ENCODE measurements at regions not wholly inside any gene's neighbourhood (a gene's known extent, or its start where the extent isn't known, plus 50 kb on each side); places are given as distances from the start of the nearest gene placed in this dataset.

- H3K4me1 ChIP-seq: no peaks in the 10 kb centered on the region
- no peak overlapping the region for H3K4me3 ChIP-seq
- no peak overlapping the region for H3K27ac ChIP-seq
- TF ChIP-seq POLR2AphosphoS5 (IDR thresholded peaks at IDR 0.05): no peak
- TF ChIP-seq EP300 (IDR thresholded peaks at IDR 0.05): no peak
- TF ChIP-seq, protein P1, sequence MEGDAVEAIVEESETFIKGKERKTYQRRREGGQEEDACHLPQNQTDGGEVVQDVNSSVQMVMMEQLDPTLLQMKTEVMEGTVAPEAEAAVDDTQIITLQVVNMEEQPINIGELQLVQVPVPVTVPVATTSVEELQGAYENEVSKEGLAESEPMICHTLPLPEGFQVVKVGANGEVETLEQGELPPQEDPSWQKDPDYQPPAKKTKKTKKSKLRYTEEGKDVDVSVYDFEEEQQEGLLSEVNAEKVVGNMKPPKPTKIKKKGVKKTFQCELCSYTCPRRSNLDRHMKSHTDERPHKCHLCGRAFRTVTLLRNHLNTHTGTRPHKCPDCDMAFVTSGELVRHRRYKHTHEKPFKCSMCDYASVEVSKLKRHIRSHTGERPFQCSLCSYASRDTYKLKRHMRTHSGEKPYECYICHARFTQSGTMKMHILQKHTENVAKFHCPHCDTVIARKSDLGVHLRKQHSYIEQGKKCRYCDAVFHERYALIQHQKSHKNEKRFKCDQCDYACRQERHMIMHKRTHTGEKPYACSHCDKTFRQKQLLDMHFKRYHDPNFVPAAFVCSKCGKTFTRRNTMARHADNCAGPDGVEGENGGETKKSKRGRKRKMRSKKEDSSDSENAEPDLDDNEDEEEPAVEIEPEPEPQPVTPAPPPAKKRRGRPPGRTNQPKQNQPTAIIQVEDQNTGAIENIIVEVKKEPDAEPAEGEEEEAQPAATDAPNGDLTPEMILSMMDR (IDR thresholded peaks at IDR 0.05): no peak
- H3K27me3 ChIP-seq: no peaks in the 10 kb centered on the region
- intact Hi-C loops (cut with DNase I): no loop called here
- no peaks in the 10 kb centered on the region for H3K36me3 ChIP-seq
- no peak for DNase-seq
- WGBS, 2 donors: 75 to 83% methylated on average over 8 of the region's 8 CpGs
- H3K9me3 ChIP-seq: no peaks in the 10 kb centered on the region
These were observed 149.0 kb upstream of the GSC start for GRCh38 chr14:94918896-94919295.

- WGBS, 2 donors: 87 to 88% methylated on average over 7 of the region's 7 CpGs
- no peak overlapping the region for H3K4me3 ChIP-seq
- no peaks in the 10 kb centered on the region for H3K9me3 ChIP-seq
- intact Hi-C loops (cut with DNase I): no loop called here
- no peaks in the 10 kb centered on the region for H3K4me1 ChIP-seq
- no peak for TF ChIP-seq POLR2AphosphoS5 (IDR thresholded peaks at IDR 0.05)
- no peak for TF ChIP-seq POLR2A (IDR thresholded peaks at IDR 0.05)
- TF ChIP-seq EP300 (IDR thresholded peaks at IDR 0.05): no peak
- TF ChIP-seq, protein P1 (IDR thresholded peaks at IDR 0.05): no peak
- no peak overlapping the region for H3K27ac ChIP-seq
- DNase-seq: no peak
- H3K36me3 ChIP-seq: no peaks in the 10 kb centered on the region
- no peaks in the 10 kb centered on the region for H3K27me3 ChIP-seq
These were observed 147.2 kb upstream of the GSC start for GRCh38 chr14:94917041-94917600.

- WGBS, 2 donors: 45 to 80% methylated on average over 3 of the region's 3 CpGs
- H3K4me3 ChIP-seq: no peak overlapping the region
- no peaks in the 10 kb centered on the region for H3K4me1 ChIP-seq
- H3K27me3 ChIP-seq: no peaks in the 10 kb centered on the region
- TF ChIP-seq POLR2AphosphoS5 (IDR thresholded peaks at IDR 0.05) (no peak), EP300 (IDR thresholded peaks at IDR 0.05) (no peak), POLR2A (IDR thresholded peaks at IDR 0.05) (no peak)
- TF ChIP-seq, protein P1 (IDR thresholded peaks at IDR 0.05): no peak
- H3K9me3 ChIP-seq: peaks cover 0 to 3% (median 0%) of the 10 kb centered on the region in 4 donors
- intact Hi-C loops (cut with DNase I): no loop called here
- DNase-seq: no peak
- H3K36me3 ChIP-seq: no peaks in the 10 kb centered on the region
- no peak overlapping the region for H3K27ac ChIP-seq
These were observed 144.3 kb upstream of the GSC start for GRCh38 chr14:94914191-94914590.

- H3K27ac ChIP-seq: no peak overlapping the region
- H3K27me3 ChIP-seq: no peaks in the 10 kb centered on the region
- no peak overlapping the region for H3K4me3 ChIP-seq
- WGBS, 2 donors: 80 to 84% methylated on average over 30 of the region's 30 CpGs
- TF ChIP-seq EP300 (IDR thresholded peaks at IDR 0.05) (no peak), POLR2AphosphoS5 (IDR thresholded peaks at IDR 0.05) (no peak), POLR2A (IDR thresholded peaks at IDR 0.05) (no peak)
- TF ChIP-seq, protein P1 (IDR thresholded peaks at IDR 0.05): no peak
- no peaks in the 10 kb centered on the region for H3K36me3 ChIP-seq
- intact Hi-C loops (cut with DNase I): loop anchor here (10.0 kb wide), 1 partner anchor 187 kb away; no protein-coding TSS in a partner anchor
- peak; percentile 55 for DNase-seq
- peaks cover 0 to 3% (median 0%) of the 10 kb centered on the region in 4 donors for H3K9me3 ChIP-seq
- H3K4me1 ChIP-seq: peaks cover 0 to 9% (median 3%) of the 10 kb centered on the region in 4 donors
These were observed 137.8 kb upstream of the GSC start for GRCh38 chr14:94907626-94908261.
